T-helper 1 cell treated with Interleukin-12 subunit alpha and Interleukin-12 subunit beta and Interleukin-4 antibody, amounts not matched to agents 30 μg/mL and 1 μg/mL, for 36 hours (primary cell): ENCODE measurements at regions not wholly inside any gene's neighbourhood (a gene's known extent, or its start where the extent isn't known, plus 50 kb on each side); places are given as distances from the start of the nearest gene placed in this dataset.
"Not testable (repeated sequence)": the region's sequence is repeated elsewhere in the genome, so short reads cannot be mapped to it uniquely, and the experiment has no call there.

Experiments
- H3K27ac Mint-ChIP-seq: one replicate; pipeline ENCODE4 v1.8.0; 2021; ENCODE audit warnings: mild to moderate bottlenecking, mixed read lengths
- H3K27me3 Mint-ChIP-seq: one replicate; pipeline ENCODE4 v1.8.0; 2021; ENCODE audit warnings: low read depth, mixed read lengths
- H3K36me3 Mint-ChIP-seq: one replicate; pipeline ENCODE4 v1.8.0; 2021; ENCODE audit warnings: low read depth, mixed read lengths
- H3K4me1 Mint-ChIP-seq: one replicate; pipeline ENCODE4 v1.8.0; 2021; ENCODE audit warnings: low read depth, mixed read lengths
- H3K4me3 Mint-ChIP-seq: one replicate; pipeline ENCODE4 v1.8.0; 2021; ENCODE audit warnings: mild to moderate bottlenecking, moderate library complexity, mixed read lengths
- H3K9me3 Mint-ChIP-seq: one replicate; pipeline ENCODE4 v1.8.0; 2021; ENCODE audit warnings: mixed read lengths

DNA sequence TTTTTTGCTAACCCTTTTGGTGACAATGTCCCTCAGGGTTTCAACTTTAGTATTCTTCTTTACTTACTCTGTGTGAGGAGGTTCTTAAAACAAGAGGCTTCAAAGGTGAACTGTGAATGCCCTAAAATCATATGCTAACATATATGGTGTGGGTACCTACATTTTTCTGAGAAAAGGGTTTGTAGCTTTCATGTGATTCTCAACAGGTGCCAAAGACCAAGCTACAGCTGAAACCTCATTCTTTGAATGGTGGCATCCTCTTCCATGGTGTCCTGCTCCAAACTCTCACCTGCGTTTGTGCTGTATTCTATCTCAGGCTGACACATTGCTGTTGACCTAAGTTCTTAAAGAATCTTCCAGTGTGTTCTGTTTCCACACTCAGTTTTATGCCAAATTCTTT, 177.3 kb downstream of the PRL start:
- Mint-ChIP-seq H3K36me3 (no peaks in the 10 kb centered on the region), H3K27me3 (no peaks in the 10 kb centered on the region), H3K9me3 (no peaks in the 10 kb centered on the region), H3K4me1 (no peaks in the 10 kb centered on the region), H3K4me3 (no peak overlapping the region), H3K27ac (no peak overlapping the region)

DNA sequence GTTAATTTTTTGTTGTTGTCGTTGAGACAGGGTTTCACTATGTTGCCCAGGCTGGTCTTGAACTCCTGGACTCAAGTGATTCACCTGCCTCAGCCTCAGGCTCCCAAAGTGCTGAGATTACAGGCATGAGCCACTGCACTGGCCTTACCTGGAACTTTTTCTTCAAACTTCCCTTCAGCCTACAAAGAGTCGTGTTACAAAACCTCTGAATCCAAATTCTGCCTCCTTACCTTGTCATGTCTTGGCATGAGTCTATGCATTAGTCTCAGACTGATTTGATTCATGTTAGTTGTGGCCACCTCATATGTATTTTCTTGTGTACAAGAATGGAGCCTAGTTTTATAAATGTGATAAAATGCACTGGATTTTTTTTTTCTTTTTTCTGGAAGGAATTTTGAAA, 172.1 kb downstream of the PRL start:
- Mint-ChIP-seq H3K36me3 (no peaks in the 10 kb centered on the region), H3K4me3 (no peak overlapping the region), H3K9me3 (peaks cover 3% of the 10 kb centered on the region), H3K27ac (no peak overlapping the region), H3K4me1 (no peaks in the 10 kb centered on the region), H3K27me3 (no peaks in the 10 kb centered on the region)

DNA sequence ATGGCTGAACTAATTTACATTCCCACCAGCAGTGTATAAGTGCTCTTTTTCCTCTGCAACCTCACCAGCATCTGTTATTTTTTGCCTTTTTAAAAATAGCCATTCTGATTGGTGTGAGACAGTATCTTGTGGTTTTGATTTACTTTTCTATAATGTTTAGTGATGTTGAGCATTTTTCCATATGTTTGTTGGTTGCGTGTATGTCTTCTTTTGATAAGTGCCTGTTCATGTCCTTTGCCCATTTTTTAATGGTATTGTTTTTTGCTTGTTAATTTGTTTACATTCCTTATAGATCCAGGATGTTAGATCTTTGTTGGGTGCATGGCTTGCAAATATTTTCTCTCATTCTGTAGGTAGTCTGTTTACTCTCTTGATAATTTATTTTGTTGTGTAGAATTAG, 169.9 kb downstream of the PRL start:
- no peak overlapping the region for H3K4me3 Mint-ChIP-seq
- no peaks in the 10 kb centered on the region for H3K4me1 Mint-ChIP-seq
- H3K27me3 Mint-ChIP-seq, result no peaks in the 10 kb centered on the region
- peaks cover 7% of the 10 kb centered on the region for H3K9me3 Mint-ChIP-seq
- H3K36me3 Mint-ChIP-seq, result no peaks in the 10 kb centered on the region
- no peak overlapping the region for H3K27ac Mint-ChIP-seq

DNA sequence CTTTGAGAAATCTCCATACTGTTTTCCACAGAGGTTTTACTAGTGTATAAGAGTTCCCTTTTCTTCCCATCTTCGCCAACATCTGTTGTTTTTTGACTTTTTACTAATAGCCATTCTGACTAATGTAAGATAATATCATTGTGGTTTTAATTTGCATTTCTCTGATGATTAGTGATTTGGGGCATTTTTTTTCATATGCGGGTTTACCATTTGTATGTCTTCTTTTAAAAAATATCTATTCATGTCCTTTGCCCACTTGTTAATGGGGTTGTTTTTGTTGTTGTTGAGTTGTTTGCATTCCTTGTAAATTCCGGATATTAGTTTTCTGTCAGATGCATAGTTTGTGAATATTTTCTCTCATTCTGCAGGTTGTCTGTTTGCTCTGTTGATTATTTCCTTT, 167.1 kb downstream of the PRL start:
- H3K4me1 Mint-ChIP-seq, result no peaks in the 10 kb centered on the region
- no peaks in the 10 kb centered on the region for H3K36me3 Mint-ChIP-seq
- peaks cover 10% of the 10 kb centered on the region for H3K9me3 Mint-ChIP-seq
- no peak overlapping the region for H3K27ac Mint-ChIP-seq
- no peaks in the 10 kb centered on the region for H3K27me3 Mint-ChIP-seq
- H3K4me3 Mint-ChIP-seq, result no peak overlapping the region

DNA sequence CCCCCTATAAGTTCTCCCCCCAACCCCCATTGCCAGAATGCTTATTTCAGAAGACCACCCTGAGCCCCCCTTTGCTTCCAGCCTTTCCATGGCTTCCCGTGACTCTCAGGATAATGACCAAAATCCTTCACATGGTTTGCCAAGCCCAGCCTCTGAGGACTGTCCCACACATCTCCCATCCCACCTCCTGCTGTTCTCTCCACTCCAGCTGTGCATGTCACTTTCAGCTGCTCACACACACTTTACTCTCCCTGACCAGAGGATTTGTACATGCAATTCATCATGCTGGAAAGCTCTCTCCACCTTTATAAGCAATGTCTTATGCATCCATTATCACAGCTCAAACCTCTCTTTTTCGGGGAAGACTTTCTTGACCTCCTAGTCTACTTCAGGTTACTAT, 164.2 kb downstream of the PRL start:
- Mint-ChIP-seq H3K36me3 (no peaks in the 10 kb centered on the region), H3K27me3 (no peaks in the 10 kb centered on the region), H3K4me3 (no peak overlapping the region), H3K4me1 (no peaks in the 10 kb centered on the region), H3K9me3 (peaks cover 10% of the 10 kb centered on the region), H3K27ac (no peak overlapping the region)

DNA sequence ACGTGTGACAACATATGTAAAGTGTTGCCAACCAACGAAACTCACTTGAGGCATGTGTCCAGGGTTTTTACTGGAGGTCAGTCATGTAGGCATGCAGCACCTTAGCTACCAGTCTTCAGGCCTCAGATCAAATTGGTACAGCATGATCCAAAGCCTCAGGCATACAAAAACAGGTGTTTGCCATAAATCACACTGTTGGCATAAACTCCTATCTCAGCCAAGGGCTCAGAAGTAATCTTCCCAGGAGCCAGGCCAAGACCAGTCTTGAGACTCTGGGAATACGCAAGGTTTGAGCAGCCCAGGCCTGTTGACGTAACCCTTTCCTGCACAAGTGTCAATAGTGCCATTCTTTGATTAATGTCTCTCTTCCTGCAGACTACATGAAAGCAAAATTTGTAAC, 163.5 kb downstream of the PRL start:
- no peak overlapping the region for H3K4me3 Mint-ChIP-seq
- H3K9me3 Mint-ChIP-seq, result peaks cover 10% of the 10 kb centered on the region
- no peak overlapping the region for H3K27ac Mint-ChIP-seq
- H3K4me1 Mint-ChIP-seq, result no peaks in the 10 kb centered on the region
- no peaks in the 10 kb centered on the region for H3K27me3 Mint-ChIP-seq
- no peaks in the 10 kb centered on the region for H3K36me3 Mint-ChIP-seq

DNA sequence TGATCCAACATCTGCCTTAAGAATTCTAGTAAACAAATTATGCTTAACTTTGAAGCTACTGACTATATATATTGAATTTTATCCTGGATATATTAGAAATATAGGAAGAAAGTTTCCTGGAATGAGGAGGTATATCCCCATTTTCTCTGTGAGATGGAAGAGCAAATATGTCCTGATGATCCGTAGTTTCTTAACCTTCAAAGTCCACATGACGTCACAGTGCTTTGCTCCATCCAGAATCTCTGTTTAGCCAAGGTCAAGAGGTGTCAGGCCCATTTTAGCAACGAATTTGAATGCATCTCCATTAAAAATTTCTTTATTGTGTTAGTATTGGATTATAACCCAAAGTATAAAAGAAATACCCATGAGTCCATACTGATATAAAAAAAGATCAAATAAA, 162.5 kb downstream of the PRL start:
- Mint-ChIP-seq H3K27ac (no peak overlapping the region), H3K4me3 (no peak overlapping the region), H3K9me3 (peaks cover 8% of the 10 kb centered on the region), H3K4me1 (no peaks in the 10 kb centered on the region), H3K27me3 (no peaks in the 10 kb centered on the region), H3K36me3 (no peaks in the 10 kb centered on the region)

DNA sequence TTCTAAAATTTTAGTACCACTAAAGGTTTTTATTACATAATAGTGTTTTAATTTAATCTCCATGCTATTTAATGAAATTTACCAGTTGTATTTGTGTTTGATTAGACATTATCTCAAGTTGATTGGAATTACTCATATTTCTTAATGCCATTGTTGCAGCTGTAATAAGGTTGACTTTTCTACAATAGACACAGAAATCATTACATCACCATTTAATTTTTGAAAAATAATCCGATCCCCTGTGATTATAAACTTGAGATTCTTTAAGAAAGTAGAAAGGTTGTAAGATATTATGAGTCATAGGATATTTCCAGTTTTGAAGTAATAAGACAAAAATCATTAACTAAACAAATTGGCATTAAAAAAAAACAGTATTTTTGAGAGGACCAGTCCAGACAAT, 161.4 kb downstream of the PRL start:
- H3K36me3 Mint-ChIP-seq, result no peaks in the 10 kb centered on the region
- peaks cover 7% of the 10 kb centered on the region for H3K9me3 Mint-ChIP-seq
- no peak overlapping the region for H3K27ac Mint-ChIP-seq
- no peaks in the 10 kb centered on the region for H3K27me3 Mint-ChIP-seq
- H3K4me1 Mint-ChIP-seq, result no peaks in the 10 kb centered on the region
- H3K4me3 Mint-ChIP-seq, result no peak overlapping the region

DNA sequence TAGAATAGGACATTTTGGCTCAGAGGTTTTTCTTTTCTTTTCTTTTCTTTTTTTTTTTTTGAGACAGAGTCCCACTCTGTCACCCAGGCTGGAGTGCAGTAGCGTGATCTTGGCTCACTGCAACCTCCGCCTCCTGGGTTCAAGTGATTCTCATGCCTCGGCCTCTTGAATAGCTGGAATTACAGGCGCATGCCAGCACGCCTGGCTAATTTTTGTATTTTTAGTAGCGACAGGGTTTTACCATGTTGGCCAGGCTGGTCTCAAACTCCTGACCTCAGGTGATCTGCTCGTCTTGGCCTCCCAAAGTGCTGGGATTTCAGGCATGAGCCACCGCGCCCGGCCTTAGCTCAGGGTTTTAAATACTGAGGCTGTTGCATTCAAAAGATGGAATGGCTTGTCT, 156.1 kb downstream of the PRL start:
- peaks cover 11% of the 10 kb centered on the region for H3K27me3 Mint-ChIP-seq
- not testable (repeated sequence) for H3K4me3 Mint-ChIP-seq, H3K36me3 Mint-ChIP-seq, H3K4me1 Mint-ChIP-seq, H3K9me3 Mint-ChIP-seq, H3K27ac Mint-ChIP-seq

DNA sequence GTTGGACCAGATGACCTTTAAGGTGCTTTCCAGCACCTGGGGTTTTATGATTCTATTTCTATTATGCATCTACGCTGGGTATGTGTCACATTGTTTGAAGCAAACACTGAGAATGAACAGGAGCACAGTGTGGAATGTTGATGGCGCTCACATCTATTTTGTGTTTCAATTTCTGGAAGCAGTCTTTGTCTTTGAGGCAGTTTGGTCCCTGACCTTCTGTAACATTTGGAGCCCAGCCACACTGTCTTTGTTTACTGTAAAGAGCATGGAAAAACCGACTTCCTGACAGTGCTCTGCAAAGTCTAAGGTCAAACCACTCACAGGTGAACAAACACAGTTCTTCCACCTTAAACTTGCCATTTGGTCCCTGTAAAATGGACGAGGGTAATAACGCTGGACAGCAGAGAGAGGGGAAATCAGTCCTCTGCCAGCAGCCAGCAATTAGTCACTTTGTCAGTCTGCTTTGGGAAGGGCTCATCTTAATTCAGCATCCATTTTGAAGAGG, 155.5 kb downstream of the PRL start:
- Mint-ChIP-seq H3K36me3 (no peaks in the 10 kb centered on the region), H3K27me3 (peaks cover 17% of the 10 kb centered on the region), H3K9me3 (no peaks in the 10 kb centered on the region), H3K4me1 (peaks cover 2% of the 10 kb centered on the region), H3K27ac (no peak overlapping the region), H3K4me3 (no peak overlapping the region)

DNA sequence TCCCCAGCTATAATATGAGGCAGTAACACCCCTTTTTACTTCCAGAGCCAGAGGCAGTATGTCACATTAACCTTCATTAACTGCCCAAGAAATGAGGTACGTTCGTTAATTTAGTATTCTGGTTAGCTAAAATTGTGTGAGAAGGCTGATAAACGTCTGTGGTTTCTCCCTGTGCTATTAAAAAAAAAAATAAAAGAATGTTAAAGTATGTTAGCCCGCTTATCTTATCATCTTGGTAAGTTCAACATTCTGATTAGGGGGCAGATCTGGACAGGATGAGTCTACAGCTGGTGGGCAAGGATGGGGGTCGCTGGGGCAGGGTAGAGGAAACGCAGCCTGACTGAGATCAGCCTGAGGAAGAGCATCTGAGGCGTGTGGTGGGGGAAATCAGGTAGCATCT, 154.0 kb downstream of the PRL start:
- Mint-ChIP-seq H3K9me3 (no peaks in the 10 kb centered on the region), H3K27me3 (peaks cover 31% of the 10 kb centered on the region), H3K27ac (no peak overlapping the region), H3K36me3 (no peaks in the 10 kb centered on the region), H3K4me1 (peaks cover 9% of the 10 kb centered on the region), H3K4me3 (no peak overlapping the region)

DNA sequence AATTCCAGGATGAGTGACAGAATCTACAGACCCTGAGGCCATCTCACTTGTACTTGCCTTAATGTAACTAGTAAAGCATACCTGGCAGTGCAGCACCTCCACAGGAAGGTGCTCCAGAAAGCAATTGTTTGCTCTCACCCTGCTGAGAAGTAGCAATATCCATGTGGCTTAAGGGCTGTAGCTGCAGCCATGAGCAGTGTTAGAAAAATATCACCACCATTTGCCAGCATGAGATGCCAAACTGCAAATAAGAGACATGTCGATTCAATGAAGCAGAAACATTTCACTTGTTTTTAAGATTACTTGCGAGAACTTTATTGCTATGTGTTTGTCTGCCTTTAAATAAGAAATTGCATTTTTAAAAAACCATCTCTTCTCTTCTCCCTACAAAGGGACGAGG, 151.5 kb downstream of the PRL start:
- peaks cover 43% of the 10 kb centered on the region for H3K27me3 Mint-ChIP-seq
- H3K9me3 Mint-ChIP-seq, result no peaks in the 10 kb centered on the region
- no peak overlapping the region for H3K4me3 Mint-ChIP-seq
- no peaks in the 10 kb centered on the region for H3K36me3 Mint-ChIP-seq
- peaks cover 17% of the 10 kb centered on the region for H3K4me1 Mint-ChIP-seq
- no peak overlapping the region for H3K27ac Mint-ChIP-seq

DNA sequence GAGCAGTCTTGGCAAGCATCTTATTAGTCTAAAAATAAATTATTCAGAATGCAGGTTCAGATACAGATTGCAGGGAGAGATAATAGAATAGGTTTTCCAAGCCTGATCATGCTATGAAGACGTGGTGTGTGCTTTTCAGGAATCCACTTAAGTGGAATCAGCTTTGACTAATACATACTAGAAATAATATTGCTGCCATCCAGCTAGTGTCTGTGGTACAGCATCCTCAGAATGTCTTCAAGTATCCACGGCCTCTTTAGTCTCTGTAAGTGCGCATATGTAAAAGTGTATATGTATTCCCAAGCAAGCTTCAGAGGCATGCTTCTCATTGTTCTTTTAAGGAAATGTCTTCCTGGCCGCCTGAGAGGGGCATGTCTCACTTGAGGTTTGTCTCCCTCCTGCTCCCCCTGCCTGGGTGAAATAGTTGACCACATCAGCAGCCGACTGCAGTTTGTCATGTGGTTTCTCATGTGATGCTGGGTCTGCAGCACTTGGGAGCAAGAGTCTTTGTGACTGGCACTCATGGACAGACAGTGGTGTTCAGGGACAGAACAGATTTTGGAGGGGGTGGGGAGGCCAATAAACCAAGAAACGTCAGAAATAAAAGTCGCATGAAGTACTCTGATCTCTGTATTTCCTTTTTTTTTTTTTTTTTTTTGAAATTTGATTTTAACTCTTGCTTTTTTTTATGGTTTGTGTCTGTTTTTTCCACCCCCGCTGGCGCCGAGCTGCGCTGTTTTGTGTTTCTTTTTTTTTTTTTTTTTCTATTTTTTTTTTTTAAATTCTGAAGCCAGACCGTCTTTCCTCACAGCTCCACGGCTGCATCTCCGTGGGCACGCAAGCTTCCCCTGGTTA, 150.8 kb downstream of the PRL start:
- Mint-ChIP-seq H3K4me3 (no peak overlapping the region), H3K27me3 (peaks cover 43% of the 10 kb centered on the region), H3K36me3 (no peaks in the 10 kb centered on the region), H3K9me3 (no peaks in the 10 kb centered on the region), H3K4me1 (peaks cover 17% of the 10 kb centered on the region), H3K27ac (no peak overlapping the region)

DNA sequence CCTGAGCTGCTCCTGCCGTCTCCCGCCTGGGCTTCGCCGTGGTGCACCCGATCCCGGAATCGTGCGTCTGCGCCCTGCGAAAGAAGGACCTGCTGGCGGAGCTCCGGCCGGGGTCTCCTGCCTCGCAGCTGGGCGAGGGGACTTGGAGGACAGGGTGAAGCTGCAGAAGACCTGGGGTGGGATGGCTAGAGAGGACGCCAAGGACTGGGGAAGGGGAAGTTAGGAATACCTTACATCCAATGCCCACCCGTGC, 150.2 kb downstream of the PRL start:
- Mint-ChIP-seq H3K36me3 (no peaks in the 10 kb centered on the region), H3K4me1 (peaks cover 17% of the 10 kb centered on the region), H3K4me3 (peak overlapping the region; percentile 73), H3K27ac (no peak overlapping the region), H3K27me3 (peaks cover 43% of the 10 kb centered on the region), H3K9me3 (no peaks in the 10 kb centered on the region)

DNA sequence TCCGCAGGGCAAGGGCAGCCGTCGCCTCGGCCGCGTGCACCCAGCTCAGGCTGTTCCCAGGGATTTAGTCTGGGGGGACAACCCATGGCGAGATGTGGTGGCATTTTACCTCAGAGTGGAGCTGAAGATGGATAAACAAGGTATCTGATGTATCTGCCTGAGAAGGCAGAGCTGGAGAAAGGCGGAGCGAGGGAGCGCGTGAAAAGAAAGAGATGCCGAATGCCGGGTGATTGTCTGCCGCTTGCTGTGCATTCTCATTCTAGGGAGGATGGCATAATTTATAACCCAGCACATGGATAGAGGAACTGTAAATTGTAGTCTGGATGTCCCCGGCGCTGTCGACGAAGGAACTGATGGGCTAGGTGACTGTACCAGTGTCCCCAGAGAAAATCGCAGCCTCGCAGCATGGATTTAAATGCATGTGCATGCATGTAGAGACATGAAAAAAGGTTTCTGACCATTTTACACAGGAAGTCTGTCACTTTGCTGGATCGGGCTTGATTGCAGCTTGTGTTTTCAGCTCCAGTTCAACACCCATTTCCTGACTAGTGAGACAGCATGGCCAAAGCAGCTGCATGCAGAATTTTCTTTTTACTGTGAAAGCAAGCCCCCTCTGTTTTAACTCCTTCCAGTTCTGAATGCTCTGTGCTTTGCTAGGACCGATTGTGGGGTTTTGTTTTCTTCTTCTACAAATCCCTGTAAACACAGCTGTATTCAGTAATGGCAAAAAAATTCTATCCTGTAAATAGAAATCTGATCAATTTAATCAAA, 149.7 kb downstream of the PRL start:
- Mint-ChIP-seq H3K36me3 (no peaks in the 10 kb centered on the region), H3K27ac (no peak overlapping the region), H3K4me1 (peaks cover 17% of the 10 kb centered on the region), H3K27me3 (peaks cover 43% of the 10 kb centered on the region), H3K4me3 (peak overlapping the region; percentile 73), H3K9me3 (no peaks in the 10 kb centered on the region)
